ENCODE measurements at regions not wholly inside any gene's neighbourhood (a gene's known extent, or its start where the extent isn't known, plus 50 kb on each side); places are given as distances from the start of the nearest gene placed in this dataset.

GRCh38 chr9:8025551-8025950 lies 226.0 kb upstream of the DMAC1 start:
- H4K20me1 ChIP-seq (ENCODE audit: control insufficient read depth, extremely low read depth, insufficient read depth, low read length): no peaks in the 10 kb centered on the region
- no peaks in the 10 kb centered on the region for H3K9me3 ChIP-seq (ENCODE audit: control insufficient read depth, insufficient read depth, low read depth, low read length)
- H3K4me3 ChIP-seq (replicated peaks in 1 of 4; ENCODE audit: control extremely low read depth in 1 of 4, insufficient read depth in 1 of 4, low read depth in 3 of 4, low read length in 4 of 4): no peak overlapping the region
- H3K79me2 ChIP-seq (ENCODE audit: control insufficient read depth, insufficient read depth, low read length): no peaks in the 10 kb centered on the region
- H3K27me3 ChIP-seq (ENCODE audit: control insufficient read depth, insufficient read depth, low read length): no peaks in the 10 kb centered on the region
- no peaks in the 10 kb centered on the region for H3K4me1 ChIP-seq (ENCODE audit: control insufficient read depth, extremely low read depth, insufficient read depth, low read length)
- no peak overlapping the region for H3K4me2 ChIP-seq (ENCODE audit: extremely low read depth, insufficient read depth, low read length)
- H3K9ac ChIP-seq (ENCODE audit: insufficient read depth, low read length): no peak overlapping the region
- no peak overlapping the region for H3K27ac ChIP-seq (ENCODE audit: insufficient read depth, low read length)
- no peak for TF ChIP-seq EZH2 (IDR thresholded peaks at IDR 0.05; ENCODE audit: low read length, missing control alignments)
- no peak for TF ChIP-seq CTCF (conservative IDR thresholded peaks at IDR 0.05 in 1 of 2, IDR thresholded peaks at IDR 0.05 in 1 of 2; ENCODE audit: low read depth in 1 of 2, low read length in 2 of 2)
- DNase-seq (ENCODE audit: low read depth in 2 of 2): peak; percentile 26
- no peak overlapping the region for H2AFZ ChIP-seq (ENCODE audit: low read length)
- no peaks in the 10 kb centered on the region for H3K36me3 ChIP-seq (ENCODE audit: control insufficient read depth, insufficient read depth, low read length)

GRCh38 chr9:8020186-8020585 lies 220.6 kb upstream of the DMAC1 start:
- Histone ChIP-seq H3K4me3 (replicated peaks in 1 of 4; ENCODE audit: control extremely low read depth in 1 of 4, insufficient read depth in 1 of 4, low read depth in 3 of 4, low read length in 4 of 4) (no peak overlapping the region), H3K27ac (ENCODE audit: insufficient read depth, low read length) (no peak overlapping the region), H3K9me3 (ENCODE audit: control insufficient read depth, insufficient read depth, low read depth, low read length) (no peaks in the 10 kb centered on the region), H3K36me3 (ENCODE audit: control insufficient read depth, insufficient read depth, low read length) (no peaks in the 10 kb centered on the region), H3K4me1 (ENCODE audit: control insufficient read depth, extremely low read depth, insufficient read depth, low read length) (no peaks in the 10 kb centered on the region), H3K9ac (ENCODE audit: insufficient read depth, low read length) (no peak overlapping the region), H3K27me3 (ENCODE audit: control insufficient read depth, insufficient read depth, low read length) (no peaks in the 10 kb centered on the region), H2AFZ (ENCODE audit: low read length) (no peak overlapping the region), H4K20me1 (ENCODE audit: control insufficient read depth, extremely low read depth, insufficient read depth, low read length) (no peaks in the 10 kb centered on the region), H3K4me2 (ENCODE audit: extremely low read depth, insufficient read depth, low read length) (no peak overlapping the region), H3K79me2 (ENCODE audit: control insufficient read depth, insufficient read depth, low read length) (no peaks in the 10 kb centered on the region)
- no peak for DNase-seq (ENCODE audit: low read depth in 2 of 2)
- TF ChIP-seq EZH2 (IDR thresholded peaks at IDR 0.05; ENCODE audit: low read length, missing control alignments) (no peak), CTCF (conservative IDR thresholded peaks at IDR 0.05 in 1 of 2, IDR thresholded peaks at IDR 0.05 in 1 of 2; ENCODE audit: low read depth in 1 of 2, low read length in 2 of 2) (no peak)

- Histone ChIP-seq H3K27me3 (ENCODE audit: control insufficient read depth, insufficient read depth, low read length) (no peaks in the 10 kb centered on the region), H3K4me1 (ENCODE audit: control insufficient read depth, extremely low read depth, insufficient read depth, low read length) (no peaks in the 10 kb centered on the region), H3K36me3 (ENCODE audit: control insufficient read depth, insufficient read depth, low read length) (no peaks in the 10 kb centered on the region), H4K20me1 (ENCODE audit: control insufficient read depth, extremely low read depth, insufficient read depth, low read length) (no peaks in the 10 kb centered on the region), H2AFZ (ENCODE audit: low read length) (no peak overlapping the region), H3K9ac (ENCODE audit: insufficient read depth, low read length) (no peak overlapping the region), H3K4me3 (replicated peaks in 1 of 4; ENCODE audit: control extremely low read depth in 1 of 4, insufficient read depth in 1 of 4, low read depth in 3 of 4, low read length in 4 of 4) (no peak overlapping the region), H3K27ac (ENCODE audit: insufficient read depth, low read length) (no peak overlapping the region), H3K4me2 (ENCODE audit: extremely low read depth, insufficient read depth, low read length) (no peak overlapping the region), H3K79me2 (ENCODE audit: control insufficient read depth, insufficient read depth, low read length) (no peaks in the 10 kb centered on the region), H3K9me3 (ENCODE audit: control insufficient read depth, insufficient read depth, low read depth, low read length) (no peaks in the 10 kb centered on the region)
- DNase-seq (ENCODE audit: low read depth in 2 of 2): no peak
- TF ChIP-seq EZH2 (IDR thresholded peaks at IDR 0.05; ENCODE audit: low read length, missing control alignments) (no peak), CTCF (conservative IDR thresholded peaks at IDR 0.05 in 1 of 2, IDR thresholded peaks at IDR 0.05 in 1 of 2; ENCODE audit: low read depth in 1 of 2, low read length in 2 of 2) (no peak)
Observed at GRCh38 chr9:8019636-8020035, 220.1 kb upstream of the DMAC1 start.
